Choroid plexus epithelial cell (primary cell): ENCODE measurements at regions not wholly inside any gene's neighbourhood (a gene's known extent, or its start where the extent isn't known, plus 50 kb on each side); places are given as distances from the start of the nearest gene placed in this dataset.

ENCODE experiments used
- DNase-seq: peaks from one replicate; pipeline ENCODE4 v3.0.0-alpha.2; 2010; ENCODE audit warnings: low read depth
- H3K4me3 ChIP-seq: 2 replicates; pipeline ENCODE4 v1.5.1; 2011; ENCODE audit warnings: low read depth, mild to moderate bottlenecking, control low read depth, low read length, moderate library complexity
- TF ChIP-seq, protein P1 (sequence below): conservative IDR thresholded peaks from 2 replicates; pipeline ENCODE4 v1.5.1; 2011; ENCODE audit warnings: low read depth, mild to moderate bottlenecking, control low read depth, inconsistent platforms, low read length, moderate library complexity

DNA sequence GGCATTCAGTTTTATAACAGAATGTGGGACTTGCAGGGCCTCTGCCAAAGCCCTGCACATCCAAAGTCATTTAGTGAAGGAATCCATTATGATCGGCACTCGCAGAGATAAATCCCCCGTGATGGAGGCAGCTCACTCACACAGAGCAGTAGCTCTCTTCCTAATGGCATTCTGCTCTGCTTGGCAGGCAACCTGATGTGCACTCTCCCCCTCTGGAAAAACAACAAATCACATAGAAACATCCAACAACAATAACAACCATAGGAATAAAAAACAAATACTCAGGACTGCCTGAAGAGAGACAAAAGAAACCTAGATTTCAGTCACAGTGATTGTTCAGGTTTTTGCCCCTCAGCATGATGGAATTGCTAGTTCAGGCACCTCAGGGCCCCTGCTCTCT, 59.7 kb downstream of the NAA11 start:
- H3K4me3 ChIP-seq = no peak overlapping the region
- DNase-seq = no peak
- TF ChIP-seq, protein P1, sequence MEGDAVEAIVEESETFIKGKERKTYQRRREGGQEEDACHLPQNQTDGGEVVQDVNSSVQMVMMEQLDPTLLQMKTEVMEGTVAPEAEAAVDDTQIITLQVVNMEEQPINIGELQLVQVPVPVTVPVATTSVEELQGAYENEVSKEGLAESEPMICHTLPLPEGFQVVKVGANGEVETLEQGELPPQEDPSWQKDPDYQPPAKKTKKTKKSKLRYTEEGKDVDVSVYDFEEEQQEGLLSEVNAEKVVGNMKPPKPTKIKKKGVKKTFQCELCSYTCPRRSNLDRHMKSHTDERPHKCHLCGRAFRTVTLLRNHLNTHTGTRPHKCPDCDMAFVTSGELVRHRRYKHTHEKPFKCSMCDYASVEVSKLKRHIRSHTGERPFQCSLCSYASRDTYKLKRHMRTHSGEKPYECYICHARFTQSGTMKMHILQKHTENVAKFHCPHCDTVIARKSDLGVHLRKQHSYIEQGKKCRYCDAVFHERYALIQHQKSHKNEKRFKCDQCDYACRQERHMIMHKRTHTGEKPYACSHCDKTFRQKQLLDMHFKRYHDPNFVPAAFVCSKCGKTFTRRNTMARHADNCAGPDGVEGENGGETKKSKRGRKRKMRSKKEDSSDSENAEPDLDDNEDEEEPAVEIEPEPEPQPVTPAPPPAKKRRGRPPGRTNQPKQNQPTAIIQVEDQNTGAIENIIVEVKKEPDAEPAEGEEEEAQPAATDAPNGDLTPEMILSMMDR = no peak

DNA sequence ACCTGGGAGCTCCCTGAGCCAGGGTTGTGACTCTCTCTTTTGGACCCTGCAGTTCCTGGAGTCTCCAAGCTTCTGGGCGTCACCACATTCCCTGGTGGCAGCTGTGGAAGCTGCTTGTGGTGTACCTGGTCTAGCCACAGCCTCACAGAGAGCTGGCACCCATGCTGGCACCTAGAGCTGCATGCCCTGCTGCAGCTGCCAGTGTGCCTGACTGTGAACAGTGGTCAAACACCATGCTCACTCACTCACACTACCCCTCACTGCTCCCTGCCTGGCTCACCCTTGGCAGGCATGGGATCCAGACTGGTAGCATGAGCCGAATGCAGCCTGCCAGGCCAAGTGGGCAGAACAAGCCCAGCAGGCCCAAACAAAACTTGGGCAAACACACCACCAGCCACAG, 66.6 kb downstream of the NAA11 start:
- TF ChIP-seq, protein P1 = no peak
- DNase-seq = no peak
- no peak overlapping the region for H3K4me3 ChIP-seq

DNA sequence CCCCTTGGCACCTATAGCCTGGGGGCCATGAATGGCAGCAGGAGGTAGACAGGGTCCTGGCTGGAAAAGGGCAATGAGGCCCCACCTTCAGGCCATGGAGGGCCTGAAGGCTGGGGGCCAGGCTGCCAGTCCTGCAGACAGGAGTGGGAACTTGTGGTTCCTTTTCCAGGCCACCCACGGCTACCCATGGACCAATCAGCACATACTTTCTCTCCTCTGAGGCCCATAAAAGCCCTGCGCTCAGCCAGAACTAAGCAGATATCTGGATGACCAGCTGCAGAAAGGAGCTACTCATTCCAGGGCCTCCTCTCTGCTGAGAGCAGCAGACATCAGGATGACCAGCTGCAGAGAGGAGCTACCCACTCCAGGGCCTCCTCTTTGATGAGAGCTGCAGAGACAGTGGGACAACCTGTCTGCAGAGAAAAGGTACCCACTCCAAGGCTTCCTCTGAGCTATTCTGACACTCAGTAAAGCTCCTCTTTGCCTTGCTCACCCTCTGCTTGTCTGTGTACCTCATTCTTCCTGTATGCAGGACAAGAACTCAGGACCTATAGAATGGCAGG, 67.2 kb downstream of the NAA11 start:
- TF ChIP-seq, protein P1 = no peak
- DNase-seq = no peak
- H3K4me3 ChIP-seq = no peak overlapping the region

DNA sequence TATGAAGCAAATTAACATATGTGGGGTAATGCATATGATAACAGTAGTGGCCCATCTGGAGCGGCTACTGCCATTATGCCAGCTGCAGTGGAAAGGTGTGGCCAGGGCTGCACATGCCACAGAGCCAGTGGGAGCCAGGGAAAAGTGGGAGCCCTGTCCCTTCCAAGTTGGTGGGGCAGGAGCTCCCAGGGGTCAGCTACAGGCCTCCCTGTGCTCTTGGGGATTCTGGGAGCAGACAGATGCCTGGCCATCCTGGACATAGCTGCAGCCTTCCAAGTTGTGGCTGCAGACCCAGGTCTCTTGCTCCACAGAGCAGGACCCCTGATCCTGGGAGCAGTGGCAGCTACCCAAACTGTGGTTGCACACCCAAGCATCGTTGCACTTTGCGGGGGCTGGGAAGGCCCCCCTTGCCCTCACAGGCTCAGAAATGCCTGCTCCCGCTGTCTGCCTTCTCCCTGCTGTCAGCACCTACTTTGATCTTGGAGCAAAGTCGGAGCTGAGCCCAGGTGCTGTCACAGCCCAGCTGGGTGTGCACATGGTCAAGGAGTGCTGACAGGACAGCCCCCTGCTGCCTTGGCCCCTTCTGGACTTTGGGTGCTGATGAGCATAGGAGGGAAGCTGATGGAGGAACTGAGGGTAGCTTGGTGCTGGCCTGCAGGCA, 67.8 kb downstream of the NAA11 start:
- TF ChIP-seq, protein P1 = no peak
- no peak for DNase-seq
- no peak overlapping the region for H3K4me3 ChIP-seq

DNA sequence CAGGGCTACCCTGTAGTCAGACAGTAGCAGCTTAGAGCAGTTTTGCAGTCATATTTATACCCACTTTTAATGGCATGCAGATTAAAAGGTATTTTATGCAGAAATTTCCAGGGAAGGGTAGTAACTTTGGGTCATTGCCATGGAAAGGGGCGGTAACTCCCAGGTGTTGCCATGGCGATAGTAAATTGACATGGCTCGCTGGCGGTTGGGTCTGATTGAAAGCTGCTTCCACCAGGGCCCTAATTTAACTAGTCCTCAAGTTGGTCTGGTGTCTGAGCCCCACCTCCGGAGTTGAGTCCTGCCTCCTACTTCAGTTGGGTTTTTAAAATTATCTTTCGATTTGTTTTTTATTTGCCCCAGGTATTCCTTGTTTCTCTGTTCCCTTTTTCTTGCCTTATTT, 70.1 kb downstream of the NAA11 start:
- TF ChIP-seq, protein P1 = no peak
- no peak for DNase-seq
- H3K4me3 ChIP-seq = no peak overlapping the region

DNA sequence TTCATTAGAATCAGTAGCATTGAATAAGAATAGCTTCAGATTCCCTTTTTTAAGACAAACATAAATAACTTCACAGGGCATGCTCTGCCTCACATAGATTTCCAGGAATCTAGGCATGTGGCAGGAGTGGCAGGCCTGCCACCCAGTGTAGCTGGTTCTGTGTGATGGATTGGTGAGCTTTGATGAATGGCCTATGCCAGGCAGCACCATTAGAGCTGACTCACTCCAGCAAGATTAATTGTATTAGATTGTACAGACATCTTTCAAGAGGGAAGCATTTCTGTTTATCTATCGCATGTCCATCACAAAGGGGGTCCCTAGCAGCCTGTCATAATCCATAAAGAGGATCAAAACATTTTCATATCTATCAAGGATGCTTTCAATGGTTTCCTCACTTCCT, 71.9 kb downstream of the NAA11 start:
- DNase-seq = no peak
- TF ChIP-seq, protein P1 = no peak

DNA sequence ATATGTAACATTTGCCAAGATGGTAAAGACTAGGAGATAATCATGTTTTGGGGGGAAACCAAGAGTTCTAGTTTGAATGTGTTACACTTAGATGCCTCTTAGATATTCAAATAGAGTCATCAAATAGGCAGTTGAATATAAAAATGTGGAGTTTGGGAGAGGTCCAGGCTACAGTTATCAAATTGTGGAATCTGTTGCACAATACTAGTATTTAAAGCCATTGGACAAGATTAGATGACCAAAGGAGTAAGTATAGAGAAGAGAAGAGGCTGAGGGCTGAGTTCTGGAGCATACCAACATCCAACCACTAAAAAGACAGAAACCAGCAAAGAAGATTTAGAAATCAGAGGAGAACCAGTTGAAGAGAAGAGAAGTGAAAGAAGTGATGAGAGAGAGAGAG, 72.7 kb downstream of the NAA11 start:
- no peak for DNase-seq
- H3K4me3 ChIP-seq = no peak overlapping the region
- TF ChIP-seq, protein P1 = no peak

More for the DNA sequence above, 71.9 kb downstream of the NAA11 start:
- H3K4me3 ChIP-seq = no peak overlapping the region
